HPDE6-E6E7 (cell line): ENCODE measurements at regions not wholly inside any gene's neighbourhood (a gene's known extent, or its start where the extent isn't known, plus 50 kb on each side); places are given as distances from the start of the nearest gene placed in this dataset.
A peak's percentile ranks its signal among the peaks of the same experiment; 100 is the strongest.

Experiments
- DNase-seq: peaks from one replicate; pipeline ENCODE4 v3.0.0; 2011; ENCODE audit warnings: missing footprints; ENCODE audit errors: extremely low spot score

DNA sequence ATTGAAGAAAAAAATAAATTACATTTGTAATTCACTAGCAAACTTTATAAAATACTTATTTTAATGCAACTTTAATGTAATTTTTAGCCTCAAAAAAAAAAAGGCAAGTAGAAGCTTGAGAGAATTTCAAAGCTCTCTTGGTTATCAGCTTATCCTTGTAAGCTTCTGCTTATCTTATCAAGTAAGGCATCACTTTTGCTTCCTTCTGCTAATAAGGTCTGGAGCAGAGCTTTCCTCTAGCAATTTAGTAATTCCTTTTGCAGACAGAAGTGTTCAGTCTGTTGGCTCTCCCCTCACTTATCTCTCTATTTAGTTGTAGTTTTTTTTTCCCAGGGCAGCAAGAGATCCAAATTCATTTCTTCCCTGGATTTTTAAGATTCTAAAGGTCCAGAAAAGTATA lies 525.0 kb downstream of the ISL1 start:
- no peak for DNase-seq

DNA sequence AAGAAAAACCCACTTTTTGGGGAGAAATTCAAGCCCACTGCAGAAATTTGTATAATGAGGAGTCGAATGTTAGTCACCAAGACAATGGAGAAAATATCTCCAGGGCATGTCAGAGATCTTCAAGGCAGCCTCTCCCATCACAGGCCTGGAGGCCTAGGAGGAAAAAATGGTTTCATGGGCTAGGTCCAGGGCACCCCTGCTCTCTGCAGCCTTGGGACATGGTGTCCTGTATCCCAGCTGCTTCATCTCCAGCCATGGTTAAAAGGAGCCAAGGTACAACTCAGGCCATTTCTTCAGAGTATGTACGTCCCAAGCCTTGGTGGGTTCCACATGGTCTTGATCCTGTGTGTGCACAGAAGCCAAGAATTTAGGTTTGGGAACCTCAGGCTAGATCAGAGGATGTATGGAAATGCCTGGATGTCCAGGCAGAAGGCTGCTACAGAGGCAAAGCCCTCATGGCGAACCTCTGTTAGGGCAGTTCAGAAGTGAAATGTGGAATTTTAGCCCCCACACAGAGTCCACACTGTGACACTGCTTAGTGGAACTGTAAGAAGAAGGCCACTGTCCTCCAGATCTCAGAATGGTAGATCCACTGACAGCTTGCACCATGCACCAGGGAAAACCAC lies 561.4 kb downstream of the ISL1 start:
- no peak for DNase-seq

DNA sequence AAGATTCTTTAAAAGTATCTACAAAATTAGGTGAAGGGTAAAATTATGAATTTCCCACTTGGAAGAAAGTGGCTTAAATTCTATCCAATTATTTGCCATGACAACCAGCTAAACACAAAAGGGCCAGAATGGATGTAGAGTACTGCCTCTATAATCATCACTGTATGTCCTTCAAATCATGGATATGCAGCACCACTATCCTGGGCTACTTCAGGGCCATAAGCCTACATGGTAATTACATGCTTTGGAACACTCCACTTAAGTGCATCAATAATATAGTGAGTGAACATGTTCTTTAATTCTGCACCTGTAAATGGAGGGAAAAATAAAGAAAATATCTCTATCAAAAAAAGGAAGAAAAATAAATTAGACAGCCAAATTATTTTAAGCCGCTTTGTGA lies 575.2 kb downstream of the ISL1 start:
- no peak for DNase-seq

DNA sequence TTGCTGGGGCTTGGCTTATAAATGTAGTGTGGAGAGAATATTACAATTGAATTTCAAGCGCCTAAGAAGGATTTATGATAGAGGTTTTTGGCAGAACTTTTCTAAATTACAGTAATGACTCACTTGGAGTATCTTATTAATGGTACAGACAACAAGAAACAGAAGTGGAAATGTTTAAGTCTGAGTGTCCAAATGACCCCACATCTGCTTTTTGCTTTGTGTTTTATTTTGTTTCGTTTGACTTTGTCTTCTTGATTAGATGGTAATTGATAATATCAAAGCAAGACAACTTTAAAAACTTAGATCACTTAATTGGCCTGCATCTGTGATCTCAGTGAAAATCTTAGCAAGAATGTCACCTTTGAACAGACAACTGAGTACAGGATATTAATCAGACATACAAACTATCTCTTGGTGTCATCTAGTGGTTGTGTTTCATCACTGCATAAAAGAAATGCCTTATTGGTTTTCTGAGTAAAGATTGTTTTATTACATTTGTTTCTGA lies 577.4 kb downstream of the ISL1 start:
- DNase-seq: no peak

DNA sequence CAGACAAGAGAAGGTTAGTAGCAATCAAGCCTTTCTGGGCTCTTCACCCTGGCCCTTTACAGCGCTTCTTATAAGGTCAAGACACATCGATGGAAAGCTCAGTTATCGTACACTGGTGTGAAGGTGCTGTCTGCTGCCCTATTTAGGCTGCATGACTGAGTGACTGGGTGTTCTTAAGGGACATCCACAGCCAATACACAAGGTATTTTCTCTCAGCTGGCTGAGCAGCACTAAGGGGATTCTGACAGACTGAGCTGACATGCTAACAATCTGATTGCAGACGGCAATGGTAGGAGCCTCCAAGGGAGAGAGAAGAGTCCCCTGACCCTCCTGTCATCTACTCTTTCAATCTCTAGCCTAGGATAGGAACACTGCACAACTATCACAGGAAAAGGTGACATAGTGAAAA lies 577.9 kb downstream of the ISL1 start:
- no peak for DNase-seq

DNA sequence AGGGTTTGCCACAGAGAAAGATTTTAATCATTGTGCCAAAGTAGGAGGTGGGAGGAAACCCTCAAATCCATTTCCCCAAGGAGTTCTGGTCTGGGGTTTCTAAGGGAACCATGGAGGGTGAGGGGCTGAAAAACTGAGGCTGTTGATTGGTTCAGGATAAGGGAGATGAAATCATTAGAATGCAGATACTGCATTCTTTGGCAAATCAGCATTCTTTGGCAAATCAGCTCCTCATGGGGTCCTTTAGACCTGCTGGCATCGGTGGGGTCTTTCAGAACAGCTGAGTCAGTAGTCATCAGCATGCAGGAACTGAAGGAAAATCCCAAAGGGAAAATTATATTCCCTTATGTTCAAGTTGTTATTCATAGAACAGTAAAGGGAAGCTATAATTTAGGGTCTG lies 585.5 kb downstream of the ISL1 start:
- no peak for DNase-seq

DNA sequence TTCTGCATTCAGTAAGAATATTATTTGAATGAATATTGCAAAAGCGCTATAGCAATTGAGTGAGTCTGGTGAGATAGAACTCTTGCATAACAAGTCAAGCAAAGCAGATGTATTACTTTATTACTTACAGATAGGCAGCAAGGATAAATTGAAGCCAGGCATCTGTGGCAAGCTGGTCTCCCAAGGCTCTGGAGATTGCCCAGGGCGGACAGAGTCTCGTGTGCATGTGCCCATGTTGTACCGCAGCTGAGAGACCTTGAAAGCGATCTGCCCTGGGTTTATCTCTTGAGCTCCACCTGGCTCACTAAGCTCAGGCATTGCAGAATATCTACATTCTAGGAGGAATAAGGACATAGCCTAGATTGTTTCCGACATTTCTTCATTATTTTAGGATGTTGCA lies 591.6 kb downstream of the ISL1 start:
- no peak for DNase-seq

DNA sequence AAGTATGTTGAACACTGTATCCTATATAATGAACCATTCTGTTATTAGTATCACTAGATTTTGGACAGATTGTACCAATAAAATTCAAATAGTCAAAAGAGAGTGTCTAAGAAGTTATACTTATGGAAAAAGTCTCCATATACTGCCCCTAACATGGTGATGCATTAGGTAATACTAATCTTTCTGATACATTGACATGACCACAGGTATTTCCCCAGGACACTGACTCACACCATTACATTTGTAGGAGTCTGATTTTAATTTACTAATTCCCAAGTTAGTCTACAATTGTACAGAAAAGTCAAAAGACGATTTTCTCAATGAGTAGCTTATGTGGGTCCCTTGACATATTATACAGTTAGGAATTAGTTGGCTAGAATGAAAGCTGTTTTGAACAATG lies 593.8 kb downstream of the ISL1 start:
- no peak for DNase-seq

DNA sequence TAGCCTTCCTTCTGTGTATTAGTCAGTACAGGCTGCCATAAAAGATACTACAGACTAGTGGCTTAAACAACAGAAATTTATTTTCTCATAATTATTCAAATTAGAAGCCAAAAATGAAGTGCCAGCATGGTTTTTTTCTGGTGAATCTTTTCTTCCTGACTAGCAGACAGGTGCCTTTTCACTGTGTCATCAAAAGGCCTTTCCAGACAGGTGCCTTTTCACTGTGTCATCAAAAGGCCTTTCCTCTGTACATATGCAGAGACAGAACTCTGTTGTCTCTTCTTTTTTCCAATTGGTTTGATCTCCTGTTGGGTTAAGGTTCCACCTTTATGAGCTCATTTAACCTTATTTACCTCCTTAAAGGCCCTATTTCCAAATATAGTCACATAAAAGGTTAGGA lies 599.9 kb downstream of the ISL1 start:
- no peak for DNase-seq

DNA sequence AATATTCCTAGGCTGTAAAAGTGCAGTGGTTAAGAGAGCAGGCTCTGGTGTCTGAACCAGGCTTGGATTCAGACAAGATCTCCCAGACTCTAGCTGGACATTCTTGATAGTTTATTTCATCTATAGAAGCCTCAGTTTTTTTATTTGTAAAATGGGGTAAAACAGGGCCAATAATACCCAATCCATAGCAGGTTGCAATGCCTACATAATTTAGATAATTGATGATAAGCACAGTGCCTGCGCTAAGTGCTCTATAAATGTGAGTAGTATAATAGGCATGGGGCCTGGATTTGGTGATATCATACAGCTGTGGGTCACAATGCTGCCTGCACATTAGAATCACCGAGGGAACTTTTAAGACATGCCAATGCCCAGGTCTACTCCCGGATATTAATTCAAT lies 603.5 kb downstream of the ISL1 start:
- DNase-seq: no peak

DNA sequence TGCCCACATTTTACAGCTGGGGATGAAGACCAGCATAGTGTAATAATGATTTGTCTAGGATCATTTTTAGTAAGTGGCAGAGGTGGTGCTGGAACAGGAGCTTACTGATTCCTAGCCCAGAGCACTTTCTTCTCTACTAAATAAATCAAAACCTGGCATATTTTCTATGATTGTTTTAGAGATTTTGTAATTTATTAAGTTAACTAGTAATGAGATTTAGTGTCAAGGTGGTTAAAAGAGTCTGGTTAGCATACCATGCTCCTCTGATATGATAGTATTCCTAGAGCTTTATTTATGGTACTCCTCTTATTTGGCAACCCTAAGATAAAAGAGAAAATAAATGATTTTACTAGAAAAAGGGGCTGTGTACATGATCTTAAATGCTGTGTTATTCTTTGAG lies 604.0 kb downstream of the ISL1 start:
- DNase-seq: no peak

DNA sequence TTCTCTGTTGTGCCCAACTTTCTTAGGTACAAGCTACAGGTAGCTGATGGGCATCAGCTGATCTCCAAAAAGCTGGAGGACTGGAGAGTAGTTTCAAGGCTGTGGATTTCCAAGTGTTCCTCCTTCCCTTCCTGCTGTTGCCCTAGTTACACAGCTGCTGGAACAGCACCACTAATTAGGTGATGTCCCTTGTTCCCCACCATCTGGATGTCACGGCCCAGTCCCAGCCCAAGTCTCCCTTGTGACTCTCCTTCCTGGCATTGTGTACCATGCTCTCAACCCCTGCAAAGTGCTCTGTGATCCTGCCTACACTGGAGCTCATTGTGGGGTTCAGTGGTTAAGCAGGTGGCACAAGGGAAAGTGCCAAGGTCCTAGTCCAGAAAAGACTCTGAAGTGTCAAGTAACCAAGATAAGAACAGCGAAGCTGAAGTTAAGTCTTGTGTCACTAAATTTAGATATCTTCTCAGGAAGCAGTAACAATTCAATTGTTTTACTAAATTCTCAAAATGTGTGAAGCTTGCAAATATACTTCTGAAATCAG lies 604.5 kb downstream of the ISL1 start:
- DNase-seq: no peak

DNA sequence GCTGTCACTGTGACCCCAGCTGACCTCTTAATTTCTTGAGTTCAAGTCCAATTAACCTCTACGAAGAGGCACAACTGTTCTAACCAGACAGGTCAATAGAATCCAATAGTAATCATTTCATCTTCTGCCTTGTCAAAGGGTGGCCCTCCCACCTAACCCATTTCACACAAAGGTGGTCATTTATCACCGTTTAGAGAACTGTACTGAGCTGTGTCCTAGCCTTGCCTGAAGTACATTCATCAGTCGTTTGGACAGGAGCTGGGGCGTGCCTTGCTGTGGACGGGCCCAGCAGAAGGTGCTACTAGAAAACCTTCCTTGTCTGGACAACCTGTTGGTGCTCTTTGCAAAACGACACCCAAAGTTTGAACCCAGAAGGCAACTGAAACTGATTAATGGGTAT lies 605.4 kb downstream of the ISL1 start:
- DNase-seq: no peak

DNA sequence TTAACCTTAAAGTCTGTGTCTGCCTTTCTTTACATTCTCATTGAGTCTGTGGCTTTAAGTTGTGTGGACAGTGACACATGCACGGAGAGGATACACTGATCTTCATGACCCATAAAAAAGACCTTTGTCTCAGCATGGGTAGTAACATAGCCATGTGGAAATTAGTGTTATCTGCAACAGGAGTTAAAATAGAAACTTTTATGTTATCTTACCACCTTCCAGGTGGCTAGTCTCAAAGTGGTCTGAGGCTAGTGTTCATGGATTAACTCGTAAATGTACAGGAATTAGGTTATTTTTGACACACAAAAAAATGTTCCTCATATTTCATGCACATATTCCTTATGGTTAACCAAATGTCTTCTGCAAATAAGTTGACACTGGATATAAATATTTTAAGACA lies 607.0 kb downstream of the ISL1 start:
- DNase-seq: no peak

DNA sequence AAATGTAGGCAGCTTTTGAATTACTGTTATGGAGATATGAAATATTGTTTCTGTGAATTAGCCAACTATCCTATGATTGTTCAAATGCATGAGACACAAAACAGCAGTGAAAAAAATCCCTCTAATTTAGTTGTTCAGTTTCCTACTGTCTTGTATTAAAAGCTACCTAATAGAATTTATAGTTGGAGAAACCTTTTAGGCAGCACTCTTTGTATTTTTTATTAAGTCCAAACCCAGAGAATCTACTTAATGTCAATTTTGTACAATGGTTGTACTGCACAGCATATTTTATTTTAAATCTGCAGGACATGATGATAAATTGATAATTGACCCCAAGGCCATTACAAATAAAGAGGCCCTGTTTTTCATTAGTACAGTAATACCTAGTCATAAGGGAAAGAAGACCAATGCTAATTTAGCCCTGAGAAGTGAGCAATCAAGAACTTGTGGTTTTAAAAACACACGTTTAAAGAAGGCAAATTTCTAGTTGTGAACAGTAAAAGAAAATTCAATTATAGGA lies 607.5 kb downstream of the ISL1 start:
- no peak for DNase-seq

DNA sequence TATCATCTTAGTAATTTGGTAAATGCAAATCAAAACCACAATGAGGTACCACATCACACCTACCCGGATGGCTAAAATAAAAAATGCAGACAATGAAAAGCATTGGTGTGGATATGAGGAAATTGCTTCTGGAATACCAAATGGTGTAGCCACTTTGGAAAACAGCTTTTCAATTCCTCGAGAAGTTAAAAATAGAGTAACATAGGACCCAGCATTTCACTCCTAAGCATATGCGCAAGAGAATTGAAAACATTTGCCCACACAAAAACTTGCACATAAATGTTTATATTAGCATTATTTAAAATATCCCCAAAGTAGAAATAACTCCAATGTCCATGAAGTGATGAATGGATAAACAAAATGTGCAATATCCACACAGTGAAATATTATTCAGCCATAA lies 608.7 kb downstream of the ISL1 start:
- no peak for DNase-seq

DNA sequence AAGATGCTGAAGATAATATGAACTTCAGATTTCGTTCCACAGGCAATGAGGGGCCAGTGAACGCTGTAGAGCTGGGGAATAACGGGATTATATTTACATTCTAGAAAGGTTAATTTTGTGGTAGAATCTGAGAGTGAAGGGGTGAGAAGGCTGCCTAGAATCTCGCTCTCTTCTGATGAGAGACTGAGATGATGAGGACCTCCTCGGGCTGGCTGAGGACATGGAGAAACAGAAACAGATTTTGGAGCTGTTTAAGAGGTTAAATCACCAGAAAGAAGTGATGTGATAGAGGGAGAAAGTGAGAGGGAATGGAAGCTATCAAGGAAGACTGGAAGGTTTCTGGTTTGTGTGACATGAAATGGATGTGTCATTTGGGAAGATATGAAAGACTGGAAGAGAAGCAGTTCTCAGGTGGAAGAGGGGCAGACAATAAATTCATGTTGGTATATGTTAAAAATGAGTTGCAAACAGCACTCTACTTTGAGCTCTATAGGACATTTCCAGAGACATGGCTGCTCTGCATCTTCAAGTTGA lies 612.6 kb downstream of the ISL1 start:
- no peak for DNase-seq

DNA sequence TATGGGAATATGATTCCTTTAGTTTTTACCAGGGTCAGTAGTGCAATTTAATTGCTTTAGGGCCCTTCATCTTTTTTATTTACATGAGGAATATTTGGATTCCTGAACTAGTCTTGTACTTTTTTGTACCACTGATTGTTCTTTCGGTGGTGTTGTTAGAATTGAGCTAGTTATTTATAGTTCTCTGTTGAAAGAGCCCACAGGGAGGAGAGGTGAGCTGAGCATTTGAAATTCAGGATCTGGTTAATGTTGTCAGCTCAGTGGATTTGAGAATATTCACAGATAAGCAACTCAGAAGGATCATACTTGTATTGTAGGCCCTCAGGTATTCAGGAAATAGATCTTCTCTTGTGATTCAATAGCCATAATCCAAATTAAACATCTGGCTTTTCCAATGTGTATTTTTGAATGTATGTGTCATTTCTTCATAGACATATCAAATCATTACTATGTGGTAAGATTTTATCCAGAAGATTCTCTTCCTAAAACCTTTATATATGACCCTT lies 613.2 kb downstream of the ISL1 start:
- no peak for DNase-seq

DNA sequence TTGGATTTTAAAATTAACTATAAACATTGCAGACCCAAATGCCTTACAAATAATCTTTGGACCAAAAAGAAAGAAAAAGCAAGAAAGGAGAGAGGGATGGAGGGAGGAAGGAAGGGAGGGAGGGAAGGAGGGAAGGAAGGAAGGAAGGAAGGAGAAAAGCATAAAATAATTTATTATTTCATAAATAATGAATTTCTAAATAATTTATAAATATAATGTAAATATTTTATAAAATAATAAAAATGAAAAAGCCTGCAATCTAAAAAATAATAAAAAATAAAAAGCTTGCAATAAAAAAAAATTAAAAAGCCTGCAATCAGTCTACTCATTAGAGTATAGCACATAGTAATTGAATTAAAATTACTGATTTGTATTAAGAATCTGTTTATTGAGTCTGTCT lies 614.3 kb downstream of the ISL1 start:
- DNase-seq: no peak

DNA sequence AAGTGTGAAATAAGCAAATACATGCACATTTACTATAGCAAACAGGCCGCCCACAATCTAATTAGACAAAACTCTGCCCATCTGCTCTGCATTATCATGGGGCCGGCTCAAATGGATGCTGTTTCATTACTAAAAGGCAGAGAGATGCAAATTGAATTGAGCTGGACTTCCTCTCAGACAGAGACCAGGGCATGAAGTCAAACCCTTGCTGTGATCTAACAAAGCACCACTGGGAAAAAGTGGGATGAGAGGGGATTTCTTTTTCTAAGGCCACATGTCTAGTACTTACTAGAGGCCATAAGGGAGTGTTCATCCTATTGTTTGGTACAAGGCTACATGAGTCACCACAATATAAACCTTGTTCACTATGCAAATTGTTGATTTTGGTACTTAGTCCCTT lies 614.7 kb downstream of the ISL1 start:
- DNase-seq: no peak

DNA sequence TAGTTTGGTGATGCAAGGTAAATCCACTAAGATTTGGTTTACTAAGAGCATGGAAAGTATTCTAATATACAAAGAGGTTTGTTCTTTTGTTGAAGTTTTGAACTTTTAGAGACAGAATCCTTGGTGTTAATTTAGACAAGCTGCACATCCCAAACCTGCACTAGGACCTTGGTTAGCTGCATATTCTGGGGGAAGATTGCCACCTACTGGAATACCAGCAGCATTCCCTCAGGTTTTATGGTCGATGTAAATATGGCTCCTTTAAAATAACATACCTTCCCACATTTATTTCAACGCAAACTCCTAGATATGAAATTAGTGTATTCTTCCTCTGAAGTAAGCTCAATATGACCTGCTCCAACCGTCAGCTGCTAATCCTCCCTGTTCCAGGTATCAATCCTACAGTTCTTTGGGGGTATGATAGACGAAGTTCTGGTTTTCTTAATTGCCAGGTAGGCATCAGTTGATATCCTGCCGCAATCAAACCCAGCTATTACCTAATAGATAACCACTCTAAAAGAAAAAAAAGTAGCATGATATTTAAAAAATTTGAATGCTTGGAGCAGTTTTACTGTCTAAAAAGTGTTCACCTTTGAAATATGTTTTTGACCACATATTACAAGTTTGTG lies 624.1 kb downstream of the ISL1 start:
- peak; percentile 34 for DNase-seq

DNA sequence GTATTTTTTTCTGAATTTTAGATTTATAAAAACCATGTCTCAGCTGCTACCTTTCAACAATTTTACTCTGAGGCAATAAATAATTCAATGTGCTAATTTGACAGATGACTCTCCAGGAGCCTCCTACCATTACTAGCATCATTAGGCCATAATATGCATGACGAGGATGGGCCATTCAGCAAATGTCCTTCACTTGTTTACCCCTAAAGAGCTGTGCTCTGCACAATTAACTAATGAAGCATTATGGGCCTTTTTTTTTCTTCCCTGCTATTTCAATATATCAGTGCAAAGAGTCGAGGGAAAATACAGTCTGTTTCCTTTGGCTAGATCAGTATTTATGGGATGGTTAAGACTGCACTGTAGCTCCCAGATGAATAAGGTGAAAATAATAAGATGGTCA lies 627.2 kb downstream of the ISL1 start:
- no peak for DNase-seq

DNA sequence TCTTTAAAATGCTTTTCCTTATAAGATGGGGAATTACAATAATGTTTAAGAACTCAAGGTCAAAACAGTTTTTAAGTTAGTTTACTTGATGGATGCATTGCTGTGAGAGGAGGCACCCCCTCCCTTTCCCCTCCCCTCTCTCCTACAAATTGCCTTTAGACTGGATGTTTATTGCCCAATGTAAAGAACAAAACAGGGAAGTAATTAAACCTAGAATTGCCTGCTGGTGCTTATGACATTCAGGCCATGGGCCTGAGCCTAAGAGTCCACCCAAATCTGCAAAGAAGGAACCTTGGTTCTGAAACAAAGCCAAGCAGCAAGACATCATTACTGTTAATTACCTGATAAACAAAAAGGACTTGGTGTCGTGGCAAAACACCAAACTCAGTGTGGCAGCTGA lies 630.3 kb downstream of the ISL1 start:
- DNase-seq: no peak
